ENCODE measurements at regions not wholly inside any gene's neighbourhood (a gene's known extent, or its start where the extent isn't known, plus 50 kb on each side); places are given as distances from the start of the nearest gene placed in this dataset.

DNA sequence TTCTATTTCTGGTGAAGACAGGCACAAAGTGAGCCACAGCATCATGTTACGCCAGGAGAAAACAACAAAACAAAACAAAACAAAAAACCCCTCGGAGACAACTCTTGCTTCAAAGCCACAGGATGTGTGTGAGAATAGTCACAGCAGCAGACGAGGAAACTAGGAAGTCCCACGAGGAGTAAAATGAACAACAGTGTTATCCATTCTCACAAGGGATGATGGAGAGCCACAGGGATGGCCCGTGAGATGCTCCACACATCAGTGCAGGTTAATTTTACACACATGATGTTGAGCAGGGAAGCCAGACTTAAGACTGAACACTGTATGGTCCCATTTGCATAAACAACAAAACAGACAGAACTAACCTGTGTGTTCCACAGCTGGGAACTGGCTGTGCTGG lies 128.5 kb upstream of the TMEM18 start:
- Histone ChIP-seq H3K27me3 (ENCODE audit: control insufficient read depth in 1 of 2, insufficient read depth in 1 of 2, low read length in 2 of 2) (no peaks in the 10 kb centered on the region), H3K27ac (ENCODE audit: low read length, poor library complexity, severe bottlenecking) (no peak overlapping the region), H2AK5ac (ENCODE audit: low read length, severe bottlenecking) (no peak overlapping the region), H3K9me3 (ENCODE audit: control insufficient read depth, low read length) (peaks cover 6% of the 10 kb centered on the region), H2BK12ac (ENCODE audit: low read length in 2 of 2) (no peak overlapping the region), H2BK5ac (ENCODE audit: low read depth, low read length, poor library complexity, severe bottlenecking) (no peak overlapping the region), H3K79me1 (replicated peaks; ENCODE audit: low read length, poor library complexity, severe bottlenecking) (no peaks in the 10 kb centered on the region), H4K91ac (ENCODE audit: low read length) (peak overlapping the region; percentile 27), H2AFZ (ENCODE audit: low read depth, low read length) (no peak overlapping the region), H3K4ac (ENCODE audit: low read depth in 1 of 2, low read length in 2 of 2) (no peak overlapping the region), H3K18ac (ENCODE audit: low read depth in 1 of 2, low read length in 2 of 2) (no peak overlapping the region), H3K4me3 (ENCODE audit: insufficient read depth in 1 of 2, low read depth in 1 of 2, low read length in 2 of 2) (no peak overlapping the region), H2BK15ac (ENCODE audit: low read depth, poor library complexity, severe bottlenecking) (no peak overlapping the region), H4K8ac (ENCODE audit: low read length) (no peak overlapping the region), H3K23ac (ENCODE audit: low read length in 2 of 2) (no peak overlapping the region), H3K9ac (ENCODE audit: low read length) (no peak overlapping the region), H3K4me2 (ENCODE audit: low read length, poor library complexity, severe bottlenecking) (no peak overlapping the region), H3K4me1 (ENCODE audit: control insufficient read depth, insufficient read depth, low read depth, low read length) (no peaks in the 10 kb centered on the region), H2BK120ac (ENCODE audit: low read depth, low read length) (no peak overlapping the region), H3K14ac (ENCODE audit: low read length in 2 of 2) (no peak overlapping the region), H3K36me3 (ENCODE audit: control insufficient read depth in 1 of 2, insufficient read depth in 2 of 2, low read depth in 1 of 2, low read length in 2 of 2) (no peaks in the 10 kb centered on the region)
- 72% methylated on average over 5 of the region's 5 CpGs for WGBS
- no peak for DNase-seq

GRCh38 chr2:797993-798392 lies 120.8 kb upstream of the TMEM18 start:
- Histone ChIP-seq H3K18ac (ENCODE audit: low read depth in 1 of 2, low read length in 2 of 2) (no peak overlapping the region), H3K4ac (ENCODE audit: low read depth in 1 of 2, low read length in 2 of 2) (no peak overlapping the region), H2BK15ac (ENCODE audit: low read depth, poor library complexity, severe bottlenecking) (no peak overlapping the region), H3K79me1 (replicated peaks; ENCODE audit: low read length, poor library complexity, severe bottlenecking) (no peaks in the 10 kb centered on the region), H2AFZ (ENCODE audit: low read depth, low read length) (no peak overlapping the region), H2AK5ac (ENCODE audit: low read length, severe bottlenecking) (no peak overlapping the region), H3K9ac (ENCODE audit: low read length) (no peak overlapping the region), H4K8ac (ENCODE audit: low read length) (no peak overlapping the region), H2BK12ac (ENCODE audit: low read length in 2 of 2) (no peak overlapping the region), H3K9me3 (ENCODE audit: control insufficient read depth, low read length) (no peaks in the 10 kb centered on the region), H3K27ac (ENCODE audit: low read length, poor library complexity, severe bottlenecking) (no peak overlapping the region), H2BK5ac (ENCODE audit: low read depth, low read length, poor library complexity, severe bottlenecking) (no peak overlapping the region), H3K36me3 (ENCODE audit: control insufficient read depth in 1 of 2, insufficient read depth in 2 of 2, low read depth in 1 of 2, low read length in 2 of 2) (no peaks in the 10 kb centered on the region), H4K91ac (ENCODE audit: low read length) (no peak overlapping the region), H3K27me3 (ENCODE audit: control insufficient read depth in 1 of 2, insufficient read depth in 1 of 2, low read length in 2 of 2) (peaks cover 0 to 11% of the 10 kb centered on the region in 2 experiments), H3K4me1 (ENCODE audit: control insufficient read depth, insufficient read depth, low read depth, low read length) (no peaks in the 10 kb centered on the region), H2BK120ac (ENCODE audit: low read depth, low read length) (no peak overlapping the region), H3K23ac (ENCODE audit: low read length in 2 of 2) (no peak overlapping the region), H3K14ac (ENCODE audit: low read length in 2 of 2) (no peak overlapping the region), H3K4me2 (ENCODE audit: low read length, poor library complexity, severe bottlenecking) (no peak overlapping the region), H3K4me3 (ENCODE audit: insufficient read depth in 1 of 2, low read depth in 1 of 2, low read length in 2 of 2) (no peak overlapping the region)
- DNase-seq, result no peak
- WGBS, result 92% methylated on average over 1 of the region's 6 CpGs

DNA sequence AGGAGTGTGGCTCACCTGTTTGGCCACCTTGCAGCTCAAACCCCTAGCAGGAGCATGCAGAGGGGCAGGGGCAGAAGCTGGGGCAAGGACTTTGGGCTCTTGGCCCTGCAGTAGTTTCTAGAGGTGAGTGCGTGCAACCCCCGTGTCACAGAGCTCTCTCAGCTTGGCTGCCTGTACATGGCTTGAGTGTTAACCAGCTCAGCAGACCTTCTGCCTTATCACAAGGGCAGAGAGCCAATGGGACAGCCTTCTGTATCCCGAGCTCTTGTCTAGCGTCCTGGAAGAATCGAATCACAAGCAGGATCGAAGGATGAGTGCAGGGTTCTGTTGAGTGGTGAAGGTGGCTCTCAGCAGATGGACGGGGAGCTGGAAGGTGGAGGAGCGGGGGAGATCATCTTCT lies 120.3 kb upstream of the TMEM18 start:
- Histone ChIP-seq H2BK12ac (ENCODE audit: low read length in 2 of 2) (no peak overlapping the region), H3K27ac (ENCODE audit: low read length, poor library complexity, severe bottlenecking) (no peak overlapping the region), H3K79me1 (replicated peaks; ENCODE audit: low read length, poor library complexity, severe bottlenecking) (no peaks in the 10 kb centered on the region), H2BK15ac (ENCODE audit: low read depth, poor library complexity, severe bottlenecking) (no peak overlapping the region), H3K4ac (ENCODE audit: low read depth in 1 of 2, low read length in 2 of 2) (no peak overlapping the region), H2AFZ (ENCODE audit: low read depth, low read length) (no peak overlapping the region), H3K4me1 (ENCODE audit: control insufficient read depth, insufficient read depth, low read depth, low read length) (no peaks in the 10 kb centered on the region), H3K36me3 (ENCODE audit: control insufficient read depth in 1 of 2, insufficient read depth in 2 of 2, low read depth in 1 of 2, low read length in 2 of 2) (no peaks in the 10 kb centered on the region), H4K91ac (ENCODE audit: low read length) (no peak overlapping the region), H3K14ac (ENCODE audit: low read length in 2 of 2) (no peak overlapping the region), H3K4me2 (ENCODE audit: low read length, poor library complexity, severe bottlenecking) (no peak overlapping the region), H3K4me3 (ENCODE audit: insufficient read depth in 1 of 2, low read depth in 1 of 2, low read length in 2 of 2) (no peak overlapping the region), H4K8ac (ENCODE audit: low read length) (no peak overlapping the region), H3K27me3 (ENCODE audit: control insufficient read depth in 1 of 2, insufficient read depth in 1 of 2, low read length in 2 of 2) (peaks cover 0 to 11% of the 10 kb centered on the region in 2 experiments), H3K23ac (ENCODE audit: low read length in 2 of 2) (no peak overlapping the region), H3K9ac (ENCODE audit: low read length) (no peak overlapping the region), H3K9me3 (ENCODE audit: control insufficient read depth, low read length) (no peaks in the 10 kb centered on the region), H2BK120ac (ENCODE audit: low read depth, low read length) (no peak overlapping the region), H2BK5ac (ENCODE audit: low read depth, low read length, poor library complexity, severe bottlenecking) (no peak overlapping the region), H2AK5ac (ENCODE audit: low read length, severe bottlenecking) (no peak overlapping the region), H3K18ac (ENCODE audit: low read depth in 1 of 2, low read length in 2 of 2) (no peak overlapping the region)
- WGBS, result 77% methylated on average over 8 of the region's 8 CpGs
- no peak for DNase-seq

- no peaks in the 10 kb centered on the region for H3K9me3 ChIP-seq (ENCODE audit: control insufficient read depth, low read length)
- 92% methylated on average over 23 of the region's 24 CpGs for WGBS
- no peak overlapping the region for H2BK120ac ChIP-seq (ENCODE audit: low read depth, low read length)
- H2BK5ac ChIP-seq (ENCODE audit: low read depth, low read length, poor library complexity, severe bottlenecking), result no peak overlapping the region
- DNase-seq, result no peak
- H3K4me3 ChIP-seq (ENCODE audit: insufficient read depth in 1 of 2, low read depth in 1 of 2, low read length in 2 of 2), result no peak overlapping the region
- H4K91ac ChIP-seq (ENCODE audit: low read length), result no peak overlapping the region
- H2AK5ac ChIP-seq (ENCODE audit: low read length, severe bottlenecking), result no peak overlapping the region
- H3K27me3 ChIP-seq (ENCODE audit: control insufficient read depth in 1 of 2, insufficient read depth in 1 of 2, low read length in 2 of 2), result peaks cover 0 to 11% of the 10 kb centered on the region in 2 experiments
- H2AFZ ChIP-seq (ENCODE audit: low read depth, low read length), result no peak overlapping the region
- H3K27ac ChIP-seq (ENCODE audit: low read length, poor library complexity, severe bottlenecking), result no peak overlapping the region
- H3K23ac ChIP-seq (ENCODE audit: low read length in 2 of 2), result no peak overlapping the region
- H3K79me1 ChIP-seq (replicated peaks; ENCODE audit: low read length, poor library complexity, severe bottlenecking), result no peaks in the 10 kb centered on the region
- H3K4me2 ChIP-seq (ENCODE audit: low read length, poor library complexity, severe bottlenecking), result no peak overlapping the region
- no peak overlapping the region for H3K9ac ChIP-seq (ENCODE audit: low read length)
- H4K8ac ChIP-seq (ENCODE audit: low read length), result no peak overlapping the region
- H3K14ac ChIP-seq (ENCODE audit: low read length in 2 of 2), result no peak overlapping the region
- no peak overlapping the region for H3K4ac ChIP-seq (ENCODE audit: low read depth in 1 of 2, low read length in 2 of 2)
- no peaks in the 10 kb centered on the region for H3K36me3 ChIP-seq (ENCODE audit: control insufficient read depth in 1 of 2, insufficient read depth in 2 of 2, low read depth in 1 of 2, low read length in 2 of 2)
- no peak overlapping the region for H2BK12ac ChIP-seq (ENCODE audit: low read length in 2 of 2)
- no peaks in the 10 kb centered on the region for H3K4me1 ChIP-seq (ENCODE audit: control insufficient read depth, insufficient read depth, low read depth, low read length)
- H2BK15ac ChIP-seq (ENCODE audit: low read depth, poor library complexity, severe bottlenecking), result no peak overlapping the region
- H3K18ac ChIP-seq (ENCODE audit: low read depth in 1 of 2, low read length in 2 of 2), result no peak overlapping the region
These were observed 119.2 kb upstream of the TMEM18 start for GRCh38 chr2:796141-796985.

Measured in mesenchymal stem cell (in vitro differentiated cells and primary cell).